GM23248 (cell line): ENCODE measurements at regions not wholly inside any gene's neighbourhood (a gene's known extent, or its start where the extent isn't known, plus 50 kb on each side); places are given as distances from the start of the nearest gene placed in this dataset.
A peak's percentile ranks its signal among the peaks of the same experiment; 100 is the strongest.

Experiments used
- DNase-seq: peaks from one replicate; pipeline ENCODE4 v3.0.0-alpha.2; 2015
- H2AFZ ChIP-seq: fragments of 200-600 bp; sonication (generic); 2 replicates; pipeline ENCODE4 v1.6.1; 2016; ENCODE audit warnings: antibody characterized with exemption
- H3F3A ChIP-seq: fragments of 200-600 bp; sonication (generic); 2 replicates; pipeline ENCODE4 v1.6.1; 2016; ENCODE audit warnings: mild to moderate bottlenecking, antibody characterized with exemption, mixed run types; ENCODE audit not compliant: insufficient read depth
- H3K27ac ChIP-seq: fragments of 200-600 bp; sonication (generic); 2 replicates; pipeline ENCODE4 v1.5.1; 2016; ENCODE audit warnings: mild to moderate bottlenecking
- H3K27me3 ChIP-seq: fragments of 200-600 bp; sonication (generic); replicated peaks from 2 replicates; pipeline ENCODE4 v1.6.1; 2016; ENCODE audit warnings: mild to moderate bottlenecking; ENCODE audit not compliant: insufficient read depth
- H3K36me3 ChIP-seq: fragments of 200-600 bp; sonication (generic); 2 replicates; pipeline ENCODE4 v1.6.1; 2016; ENCODE audit warnings: low read depth, mild to moderate bottlenecking
- H3K4me1 ChIP-seq: fragments of 200-600 bp; sonication (generic); 2 replicates; pipeline ENCODE4 v1.6.1; 2016; ENCODE audit warnings: mild to moderate bottlenecking; ENCODE audit not compliant: insufficient read depth
- H3K4me2 ChIP-seq: fragments of 200-600 bp; sonication (generic); one replicate; pipeline ENCODE4 v1.6.1; 2016; ENCODE audit warnings: mild to moderate bottlenecking; ENCODE audit not compliant: unreplicated experiment
- H3K4me3 ChIP-seq: fragments of 200-600 bp; sonication (generic); 2 replicates; pipeline ENCODE4 v1.5.1; 2016; ENCODE audit warnings: mild to moderate bottlenecking
- H3K79me2 ChIP-seq: fragments of 200-600 bp; sonication (generic); 2 replicates; pipeline ENCODE4 v1.6.1; 2016; ENCODE audit warnings: mild to moderate bottlenecking; ENCODE audit not compliant: insufficient read depth
- H3K9ac ChIP-seq: fragments of 200-600 bp; sonication (generic); 2 replicates; pipeline ENCODE4 v1.6.1; 2016; ENCODE audit warnings: mild to moderate bottlenecking
- H3K9me2 ChIP-seq: fragments of 200-600 bp; sonication (generic); 2 replicates; pipeline ENCODE4 v1.6.1; 2016; ENCODE audit warnings: mixed run types, mild to moderate bottlenecking, moderate library complexity; ENCODE audit not compliant: insufficient read depth
- H3K9me3 ChIP-seq: fragments of 200-600 bp; sonication (generic); one replicate; pipeline ENCODE4 v1.6.1; 2017; ENCODE audit warnings: low read depth
- H4K20me1 ChIP-seq: fragments of 200-600 bp; sonication (generic); 2 replicates; pipeline ENCODE4 v1.6.0; 2016; ENCODE audit not compliant: insufficient read depth
- EZH2 ChIP-seq: fragments of 200-600 bp; sonication (generic); IDR thresholded peaks from 2 replicates; pipeline ENCODE4 v1.6.1; 2018; ENCODE audit warnings: antibody characterized with exemption, mild to moderate bottlenecking; ENCODE audit not compliant: insufficient read depth, poor library complexity, severe bottlenecking
- EZH2phosphoT487 ChIP-seq: fragments of 200-600 bp; sonication (generic); IDR thresholded peaks from 2 replicates; pipeline ENCODE4 v1.6.1; 2018; ENCODE audit warnings: antibody characterized with exemption, moderate library complexity, mild to moderate bottlenecking, low read depth; ENCODE audit not compliant: insufficient read depth
- WGBS, 2 experiments: methylation state at CpG; one replicate each; pipeline ENCODE4 v1.1.6; 2015 to 2017; ENCODE audit warnings: low lambda C conversion rate in 2 of 2, low coverage in 1 of 2; ENCODE audit errors: missing lambda C conversion rate in 2 of 2; 5-methylcytosine and 5-hydroxymethylcytosine counted together
- in situ Hi-C: fragments of 300-500 bp; cut with MboI; formaldehyde crosslinking; loops from 2 replicates; pipeline ENCODE4 v1.15.0; 2020

GRCh38 chr12:89796798-89797382 lies 88.3 kb upstream of the ATP2B1 start:
- no peaks in the 10 kb centered on the region for H3K79me2 ChIP-seq
- WGBS, 2 experiments, result 93 to 97% methylated on average over 1 of the region's 1 CpG

GRCh38 chr12:89793946-89794345 lies 85.3 kb upstream of the ATP2B1 start:
- Histone ChIP-seq H3F3A (no peaks in the 10 kb centered on the region), H3K27ac (no peak overlapping the region), H4K20me1 (no peaks in the 10 kb centered on the region), H3K4me2 (no peak overlapping the region), H3K4me1 (peaks cover 7% of the 10 kb centered on the region; the same call in 1 of the 2 replicates), H3K27me3 (no peaks in the 10 kb centered on the region), H3K9me3 (no peaks in the 10 kb centered on the region), H3K9ac (no peak overlapping the region), H2AFZ (no peak overlapping the region), H3K4me3 (no peak overlapping the region), H3K79me2 (no peaks in the 10 kb centered on the region), H3K36me3 (no peaks in the 10 kb centered on the region), H3K9me2 (no peaks in the 10 kb centered on the region)
- no peak for DNase-seq
- in situ Hi-C loops, result no loop called here
- TF ChIP-seq EZH2phosphoT487, result no peak
- TF ChIP-seq EZH2, result no peak

More at GRCh38 chr12:89796798-89797382, 88.3 kb upstream of the ATP2B1 start:
- no peak for DNase-seq
- H3K9me2 ChIP-seq, result no peaks in the 10 kb centered on the region
- H3K9me3 ChIP-seq, result no peaks in the 10 kb centered on the region
- no peak overlapping the region for H2AFZ ChIP-seq
- no peaks in the 10 kb centered on the region for H3F3A ChIP-seq
- H3K36me3 ChIP-seq, result no peaks in the 10 kb centered on the region
- no peak overlapping the region for H3K4me2 ChIP-seq
- H3K27me3 ChIP-seq, result no peaks in the 10 kb centered on the region
- TF ChIP-seq EZH2phosphoT487 (no peak), EZH2 (no peak)
- H3K4me3 ChIP-seq, result no peak overlapping the region
- no peak overlapping the region for H3K27ac ChIP-seq
- H4K20me1 ChIP-seq, result no peaks in the 10 kb centered on the region
- in situ Hi-C loops, result no loop called here
- H3K4me1 ChIP-seq, result no peaks in the 10 kb centered on the region
- no peak overlapping the region for H3K9ac ChIP-seq

GRCh38 chr12:89791286-89791685 lies 82.6 kb upstream of the ATP2B1 start:
- 72 to 79% methylated on average over 2 of the region's 2 CpGs for WGBS, 2 experiments
- H3K9me3 ChIP-seq, result no peaks in the 10 kb centered on the region
- no peaks in the 10 kb centered on the region for H3K79me2 ChIP-seq
- H3F3A ChIP-seq, result no peaks in the 10 kb centered on the region
- H3K4me2 ChIP-seq, result no peak overlapping the region
- no peaks in the 10 kb centered on the region for H4K20me1 ChIP-seq
- H3K27me3 ChIP-seq, result no peaks in the 10 kb centered on the region
- no peak overlapping the region for H2AFZ ChIP-seq
- no peak overlapping the region for H3K27ac ChIP-seq
- no peak for TF ChIP-seq EZH2
- no peak for TF ChIP-seq EZH2phosphoT487
- in situ Hi-C loops, result no loop called here
- no peak overlapping the region for H3K4me3 ChIP-seq
- H3K9me2 ChIP-seq, result no peaks in the 10 kb centered on the region
- no peak overlapping the region for H3K9ac ChIP-seq
- DNase-seq, result no peak
- H3K4me1 ChIP-seq, result peaks cover 7% of the 10 kb centered on the region; the same call in 1 of the 2 replicates
- H3K36me3 ChIP-seq, result no peaks in the 10 kb centered on the region

GRCh38 chr12:89789862-89790261 lies 81.2 kb upstream of the ATP2B1 start:
- Histone ChIP-seq H3K9ac (no peak overlapping the region), H3K79me2 (no peaks in the 10 kb centered on the region), H2AFZ (peak overlapping the region; percentile 58; the same call in 1 of the 2 replicates), H3K27ac (no peak overlapping the region), H3K4me2 (no peak overlapping the region), H3K27me3 (no peaks in the 10 kb centered on the region), H3K4me3 (no peak overlapping the region), H4K20me1 (no peaks in the 10 kb centered on the region), H3F3A (no peaks in the 10 kb centered on the region), H3K9me3 (no peaks in the 10 kb centered on the region), H3K4me1 (peaks cover 7% of the 10 kb centered on the region; the same call in 1 of the 2 replicates), H3K9me2 (no peaks in the 10 kb centered on the region), H3K36me3 (no peaks in the 10 kb centered on the region)
- WGBS, 2 experiments, result 4 to 11% methylated on average over 1 of the region's 1 CpG
- peak; percentile 27 for DNase-seq
- in situ Hi-C loops, result no loop called here
- no peak for TF ChIP-seq EZH2
- no peak for TF ChIP-seq EZH2phosphoT487

- Histone ChIP-seq H2AFZ (no peak overlapping the region), H3K27me3 (no peaks in the 10 kb centered on the region), H3K9me3 (no peaks in the 10 kb centered on the region), H3K4me3 (no peak overlapping the region), H3K79me2 (no peaks in the 10 kb centered on the region), H4K20me1 (no peaks in the 10 kb centered on the region), H3K9ac (no peak overlapping the region), H3K9me2 (no peaks in the 10 kb centered on the region), H3K36me3 (no peaks in the 10 kb centered on the region), H3F3A (peaks cover 21% of the 10 kb centered on the region), H3K27ac (no peak overlapping the region), H3K4me1 (peaks cover 21% of the 10 kb centered on the region), H3K4me2 (no peak overlapping the region)
- WGBS, 2 experiments, result 11 to 32% methylated on average over 2 of the region's 2 CpGs
- no peak for DNase-seq
- no peak for TF ChIP-seq EZH2
- no peak for TF ChIP-seq EZH2phosphoT487
- in situ Hi-C loops, result no loop called here
Observed at GRCh38 chr12:89787763-89788162, 79.1 kb upstream of the ATP2B1 start.
